GM12872 (cell line): ENCODE measurements at regions not wholly inside any gene's neighbourhood (a gene's known extent, or its start where the extent isn't known, plus 50 kb on each side); places are given as distances from the start of the nearest gene placed in this dataset.

Source experiments
- CTCF ChIP-seq: IDR thresholded peaks from 3 replicates; pipeline ENCODE4 v1.5.1; 2011; ENCODE audit warnings: low read depth, mild to moderate bottlenecking, low read length, moderate library complexity; ENCODE audit not compliant: insufficient read depth

GRCh38 chr1:73821520-73821919 is 376.5 kb downstream of the LRRIQ3 start:
- TF ChIP-seq CTCF = no peak

- TF ChIP-seq CTCF = no peak
Observed at GRCh38 chr1:73820843-73821242, 377.1 kb downstream of the LRRIQ3 start.

GRCh38 chr1:73813716-73814115 is 384.3 kb downstream of the LRRIQ3 start:
- no peak for TF ChIP-seq CTCF

- no peak for TF ChIP-seq CTCF
Observed at GRCh38 chr1:73813236-73813635, 384.7 kb downstream of the LRRIQ3 start.

DNA sequence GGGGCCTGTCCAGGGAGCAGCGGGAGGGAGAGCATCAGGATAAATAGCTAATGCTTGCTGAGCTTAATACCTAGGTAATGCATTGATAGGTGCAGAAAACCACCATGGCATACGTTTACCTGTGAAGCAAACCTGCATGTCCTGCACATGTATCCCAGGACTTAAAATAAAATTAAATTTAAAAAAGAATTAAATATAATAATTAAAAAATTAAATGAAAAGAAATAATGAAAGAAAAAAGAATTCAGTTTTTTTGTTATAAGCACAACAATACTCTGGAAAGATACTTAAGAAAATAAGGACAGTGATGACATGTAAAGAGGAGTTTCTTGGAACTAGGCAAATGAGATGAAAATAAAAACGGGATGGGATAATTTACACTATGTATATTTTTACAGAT is 386.2 kb downstream of the LRRIQ3 start:
- no peak for TF ChIP-seq CTCF

- TF ChIP-seq CTCF = no peak
Observed at GRCh38 chr1:73804935-73805334, 393.0 kb downstream of the LRRIQ3 start.

DNA sequence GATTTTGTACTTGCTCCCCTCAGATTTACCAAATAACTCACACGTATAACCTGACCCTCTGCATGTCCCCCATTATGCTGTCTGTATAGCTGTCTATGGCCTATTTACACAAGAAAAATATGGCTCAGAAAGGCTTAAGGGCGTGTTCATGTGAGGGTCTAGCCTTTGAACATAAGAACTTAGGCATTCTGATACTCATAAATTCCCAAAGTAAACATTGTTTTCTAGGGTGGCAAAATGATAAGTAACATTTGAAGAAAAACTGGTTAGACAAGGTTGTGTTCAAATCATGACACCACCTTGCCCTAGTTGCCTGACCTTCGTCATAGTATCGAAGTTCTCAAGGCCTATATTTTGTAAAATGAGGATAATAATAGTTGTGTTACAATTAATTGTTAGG is 394.6 kb downstream of the LRRIQ3 start:
- TF ChIP-seq CTCF = no peak

- TF ChIP-seq CTCF = no peak
Observed at GRCh38 chr1:73801912-73802429, 396.0 kb downstream of the LRRIQ3 start.
